NCI-H2029 (cell line): ENCODE measurements at regions not wholly inside any gene's neighbourhood (a gene's known extent, or its start where the extent isn't known, plus 50 kb on each side); places are given as distances from the start of the nearest gene placed in this dataset.

Source experiments
- DNase-seq: peaks from one replicate; lab custom pipeline; 2025; lab: John Stamatoyannopoulos, UW

- DNase-seq: no peak
Measured at GRCh38 chr12:65597527-65597926, 226.8 kb upstream of the HMGA2 start.

- DNase-seq: no peak
Measured at GRCh38 chr12:65598688-65599087, 225.6 kb upstream of the HMGA2 start.

- DNase-seq: no peak
Measured at GRCh38 chr12:65602253-65602609, 222.1 kb upstream of the HMGA2 start.

GRCh38 chr12:65602610-65603295, 221.5 kb upstream of the HMGA2 start:
- DNase-seq: no peak

- no peak for DNase-seq
Measured at GRCh38 chr12:65603438-65604351, 220.6 kb upstream of the HMGA2 start.

GRCh38 chr12:65605019-65605418, 219.3 kb upstream of the HMGA2 start:
- DNase-seq: no peak

- no peak for DNase-seq
Measured at GRCh38 chr12:65606008-65606766, 218.1 kb upstream of the HMGA2 start.

- no peak for DNase-seq
Measured at GRCh38 chr12:65607401-65607841, 216.9 kb upstream of the HMGA2 start.

GRCh38 chr12:65608319-65608916, 215.9 kb upstream of the HMGA2 start:
- no peak for DNase-seq

GRCh38 chr12:65609359-65609771, 214.9 kb upstream of the HMGA2 start:
- no peak for DNase-seq

- no peak for DNase-seq
Measured at GRCh38 chr12:65611396-65611795, 212.9 kb upstream of the HMGA2 start.

- no peak for DNase-seq
Measured at GRCh38 chr12:65612440-65612839, 211.8 kb upstream of the HMGA2 start.

GRCh38 chr12:65613692-65614091, 210.6 kb upstream of the HMGA2 start:
- no peak for DNase-seq

- DNase-seq: no peak
Measured at GRCh38 chr12:65614259-65614889, 209.9 kb upstream of the HMGA2 start.

GRCh38 chr12:65615118-65615517, 209.2 kb upstream of the HMGA2 start:
- no peak for DNase-seq

GRCh38 chr12:65616022-65616421, 208.3 kb upstream of the HMGA2 start:
- no peak for DNase-seq

GRCh38 chr12:65618588-65618987, 205.7 kb upstream of the HMGA2 start:
- no peak for DNase-seq

GRCh38 chr12:65619018-65619417, 205.3 kb upstream of the HMGA2 start:
- DNase-seq: no peak

- no peak for DNase-seq
Measured at GRCh38 chr12:65620046-65620445, 204.2 kb upstream of the HMGA2 start.

- no peak for DNase-seq
Measured at GRCh38 chr12:65622056-65622455, 202.2 kb upstream of the HMGA2 start.

- no peak for DNase-seq
Measured at GRCh38 chr12:65623507-65623906, 200.8 kb upstream of the HMGA2 start.
